IPS-20b (cell line): ENCODE measurements at regions not wholly inside any gene's neighbourhood (a gene's known extent, or its start where the extent isn't known, plus 50 kb on each side); places are given as distances from the start of the nearest gene placed in this dataset.

Source experiments
- H3K27ac ChIP-seq: one replicate; pipeline ENCODE4 v1.5.1; 2013; ENCODE audit warnings: low read length
- H3K27me3 ChIP-seq: 2 replicates; pipeline ENCODE4 v1.6.1; 2013; ENCODE audit warnings: mild to moderate bottlenecking, low read length, inconsistent platforms; ENCODE audit not compliant: insufficient read depth
- H3K36me3 ChIP-seq: 2 replicates; pipeline ENCODE4 v1.6.1; 2013; ENCODE audit warnings: low read depth, mild to moderate bottlenecking, inconsistent platforms, low read length, moderate library complexity; ENCODE audit not compliant: insufficient read depth
- H3K4me1 ChIP-seq: 2 replicates; pipeline ENCODE4 v1.6.1; 2013; ENCODE audit warnings: mild to moderate bottlenecking, control low read depth, inconsistent platforms, low read length, moderate library complexity; ENCODE audit not compliant: insufficient read depth
- H3K4me3 ChIP-seq: 2 replicates; pipeline ENCODE4 v1.5.1; 2013; ENCODE audit warnings: mild to moderate bottlenecking, low read length, inconsistent platforms
- H3K9ac ChIP-seq: 2 replicates; pipeline ENCODE4 v1.6.1; 2013; ENCODE audit warnings: low read depth, mild to moderate bottlenecking, inconsistent platforms, low read length, moderate library complexity
- H3K9me3 ChIP-seq: 2 replicates; pipeline ENCODE4 v1.6.1; 2013; ENCODE audit warnings: mild to moderate bottlenecking, low read depth, low read length, inconsistent platforms; ENCODE audit not compliant: insufficient read depth

- Histone ChIP-seq H3K9me3 (no peaks in the 10 kb centered on the region), H3K4me3 (no peak overlapping the region), H3K36me3 (no peaks in the 10 kb centered on the region), H3K4me1 (no peaks in the 10 kb centered on the region), H3K27me3 (no peaks in the 10 kb centered on the region), H3K27ac (no peak overlapping the region), H3K9ac (no peak overlapping the region)
Measured at GRCh38 chr1:57659804-57660203, 235.9 kb upstream of the DAB1 start.

- Histone ChIP-seq H3K4me1 (no peaks in the 10 kb centered on the region), H3K27me3 (no peaks in the 10 kb centered on the region), H3K9ac (no peak overlapping the region), H3K4me3 (no peak overlapping the region), H3K36me3 (no peaks in the 10 kb centered on the region), H3K27ac (no peak overlapping the region), H3K9me3 (no peaks in the 10 kb centered on the region)
Measured at GRCh38 chr1:57655161-57655560, 231.3 kb upstream of the DAB1 start.

- no peak overlapping the region for H3K4me3 ChIP-seq
- no peaks in the 10 kb centered on the region for H3K27me3 ChIP-seq
- no peaks in the 10 kb centered on the region for H3K4me1 ChIP-seq
- no peaks in the 10 kb centered on the region for H3K9me3 ChIP-seq
- no peak overlapping the region for H3K27ac ChIP-seq
- H3K9ac ChIP-seq = no peak overlapping the region
- H3K36me3 ChIP-seq = no peaks in the 10 kb centered on the region
Measured at GRCh38 chr1:57644667-57645066, 220.8 kb upstream of the DAB1 start.

- H3K9ac ChIP-seq = no peak overlapping the region
- H3K4me3 ChIP-seq = no peak overlapping the region
- H3K27me3 ChIP-seq = no peaks in the 10 kb centered on the region
- no peaks in the 10 kb centered on the region for H3K36me3 ChIP-seq
- H3K27ac ChIP-seq = no peak overlapping the region
- H3K4me1 ChIP-seq = no peaks in the 10 kb centered on the region
- H3K9me3 ChIP-seq = no peaks in the 10 kb centered on the region
Measured at GRCh38 chr1:57638239-57638638, 214.4 kb upstream of the DAB1 start.

- peaks cover 5% of the 10 kb centered on the region; the same call in 1 of the 2 replicates for H3K4me1 ChIP-seq
- no peak overlapping the region for H3K4me3 ChIP-seq
- no peaks in the 10 kb centered on the region for H3K36me3 ChIP-seq
- H3K27me3 ChIP-seq = no peaks in the 10 kb centered on the region
- H3K9me3 ChIP-seq = no peaks in the 10 kb centered on the region
- no peak overlapping the region for H3K27ac ChIP-seq
- no peak overlapping the region for H3K9ac ChIP-seq
Measured at GRCh38 chr1:57637155-57637554, 213.3 kb upstream of the DAB1 start.

- no peaks in the 10 kb centered on the region for H3K27me3 ChIP-seq
- no peaks in the 10 kb centered on the region for H3K9me3 ChIP-seq
- no peak overlapping the region for H3K4me3 ChIP-seq
- H3K9ac ChIP-seq = no peak overlapping the region
- peaks cover 8% of the 10 kb centered on the region for H3K4me1 ChIP-seq
- H3K36me3 ChIP-seq = no peaks in the 10 kb centered on the region
- no peak overlapping the region for H3K27ac ChIP-seq
Measured at GRCh38 chr1:57633881-57634280, 210.0 kb upstream of the DAB1 start.

- Histone ChIP-seq H3K9me3 (no peaks in the 10 kb centered on the region), H3K9ac (no peak overlapping the region), H3K27me3 (no peaks in the 10 kb centered on the region), H3K27ac (no peak overlapping the region), H3K4me3 (no peak overlapping the region), H3K4me1 (peaks cover 8% of the 10 kb centered on the region), H3K36me3 (no peaks in the 10 kb centered on the region)
Measured at GRCh38 chr1:57633056-57633455, 209.2 kb upstream of the DAB1 start.

GRCh38 chr1:57632401-57632800 is 208.5 kb upstream of the DAB1 start:
- H3K4me3 ChIP-seq = no peak overlapping the region
- no peaks in the 10 kb centered on the region for H3K27me3 ChIP-seq
- H3K36me3 ChIP-seq = no peaks in the 10 kb centered on the region
- peaks cover 8% of the 10 kb centered on the region for H3K4me1 ChIP-seq
- no peak overlapping the region for H3K9ac ChIP-seq
- no peaks in the 10 kb centered on the region for H3K9me3 ChIP-seq
- H3K27ac ChIP-seq = no peak overlapping the region

GRCh38 chr1:57627612-57628011 is 203.8 kb upstream of the DAB1 start:
- Histone ChIP-seq H3K4me1 (peaks cover 27% of the 10 kb centered on the region), H3K4me3 (no peak overlapping the region), H3K27ac (no peak overlapping the region), H3K9me3 (no peaks in the 10 kb centered on the region), H3K27me3 (no peaks in the 10 kb centered on the region), H3K36me3 (no peaks in the 10 kb centered on the region), H3K9ac (no peak overlapping the region)

- Histone ChIP-seq H3K9me3 (no peaks in the 10 kb centered on the region), H3K9ac (no peak overlapping the region), H3K36me3 (no peaks in the 10 kb centered on the region), H3K4me3 (no peak overlapping the region), H3K4me1 (peaks cover 23% of the 10 kb centered on the region), H3K27me3 (no peaks in the 10 kb centered on the region), H3K27ac (no peak overlapping the region)
Measured at GRCh38 chr1:57623791-57624538, 200.1 kb upstream of the DAB1 start.

- no peaks in the 10 kb centered on the region for H3K27me3 ChIP-seq
- H3K36me3 ChIP-seq = no peaks in the 10 kb centered on the region
- H3K4me1 ChIP-seq = peaks cover 23% of the 10 kb centered on the region
- no peak overlapping the region for H3K27ac ChIP-seq
- H3K9me3 ChIP-seq = no peaks in the 10 kb centered on the region
- no peak overlapping the region for H3K9ac ChIP-seq
- no peak overlapping the region for H3K4me3 ChIP-seq
Measured at GRCh38 chr1:57623039-57623790, 199.4 kb upstream of the DAB1 start.

- Histone ChIP-seq H3K27me3 (no peaks in the 10 kb centered on the region), H3K9me3 (no peaks in the 10 kb centered on the region), H3K27ac (no peak overlapping the region), H3K36me3 (no peaks in the 10 kb centered on the region), H3K9ac (no peak overlapping the region), H3K4me3 (no peak overlapping the region), H3K4me1 (peaks cover 23% of the 10 kb centered on the region)
Measured at GRCh38 chr1:57621776-57622175, 197.9 kb upstream of the DAB1 start.
